ENCODE measurements at regions not wholly inside any gene's neighbourhood (a gene's known extent, or its start where the extent isn't known, plus 50 kb on each side); places are given as distances from the start of the nearest gene placed in this dataset.

DNA sequence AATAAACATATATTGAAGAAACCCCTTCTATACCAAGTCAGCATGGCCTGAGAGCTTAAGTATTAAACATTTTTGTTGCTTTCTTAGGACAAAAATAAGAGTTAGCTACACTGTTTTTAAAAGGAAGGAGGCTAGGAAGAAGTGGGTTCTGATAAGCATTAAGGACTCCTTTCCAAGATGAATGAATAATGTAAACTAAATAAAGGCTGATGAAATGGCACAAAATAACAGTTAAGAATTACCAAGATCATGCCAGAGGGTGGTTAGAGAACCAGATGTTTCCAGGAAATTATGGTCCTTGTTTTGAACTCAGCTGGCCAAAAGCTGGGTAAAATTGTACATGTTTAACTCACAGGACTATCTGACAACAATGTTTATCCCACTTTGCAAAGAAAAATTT is 114.1 kb upstream of the ETS2 start:
- in situ Hi-C loops (cut with MboI; ENCODE audit: low sequenced_read_pairs) = no loop called here

DNA sequence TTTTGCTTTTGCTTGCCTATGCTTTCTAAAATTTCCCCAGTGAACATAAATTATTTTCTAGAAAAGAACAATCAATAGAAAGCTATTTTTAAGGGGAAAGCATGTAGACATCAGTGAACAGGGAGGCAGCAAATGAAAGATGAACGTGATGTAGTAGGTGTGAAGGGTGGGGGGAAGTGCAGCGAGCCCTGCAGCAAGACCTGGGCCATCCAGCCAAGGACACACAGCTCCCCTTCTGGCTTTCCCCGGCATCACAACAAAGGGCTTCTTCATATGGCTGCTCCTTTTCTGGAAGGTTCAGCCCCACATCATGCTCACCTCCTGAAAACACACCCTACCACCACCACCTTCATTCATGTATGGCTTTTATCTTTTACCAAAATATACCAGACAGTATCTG is 109.2 kb upstream of the ETS2 start:
- in situ Hi-C loops (cut with MboI; ENCODE audit: low sequenced_read_pairs) = no loop called here

DNA sequence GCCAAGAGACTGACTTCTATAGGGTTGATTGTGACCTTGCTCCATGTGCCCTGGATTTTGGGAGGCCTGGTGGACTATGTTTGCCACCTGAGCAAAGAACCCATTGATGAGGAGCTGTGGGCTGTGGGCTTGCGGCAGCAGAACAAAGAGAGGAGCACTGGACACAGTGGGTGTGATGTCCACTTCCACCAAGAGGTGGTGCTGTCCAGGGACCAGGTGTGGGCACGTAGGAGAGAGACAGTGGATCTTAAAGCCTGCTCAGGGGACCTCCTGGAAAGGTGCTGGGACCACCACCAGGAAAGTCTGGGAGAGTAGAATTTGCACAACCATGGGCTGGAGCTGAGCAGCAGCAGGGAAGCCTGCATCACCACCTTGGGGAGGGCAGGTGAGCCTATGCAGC is 106.7 kb upstream of the ETS2 start:
- in situ Hi-C loops (cut with MboI; ENCODE audit: low sequenced_read_pairs) = no loop called here

DNA sequence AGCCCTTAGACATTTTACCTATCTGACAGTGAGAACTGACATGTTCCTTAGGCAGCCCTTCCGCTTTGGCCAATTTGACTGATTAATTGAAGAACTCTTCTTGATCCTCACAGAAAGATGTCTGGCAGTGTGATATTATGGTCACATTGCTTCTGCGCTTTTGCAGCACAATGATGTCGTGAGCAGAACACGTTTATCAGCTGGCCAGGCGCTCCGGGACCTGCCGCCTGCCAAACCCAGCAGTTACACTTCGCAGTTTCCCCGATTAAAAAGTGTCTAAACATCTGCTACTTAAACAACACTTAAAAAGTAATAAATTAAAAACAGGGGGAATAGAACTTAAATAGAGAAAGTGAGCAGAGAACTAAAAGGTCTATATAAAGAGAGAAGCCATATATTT is 103.5 kb upstream of the ETS2 start:
- in situ Hi-C loops (cut with MboI; ENCODE audit: low sequenced_read_pairs) = no loop called here

DNA sequence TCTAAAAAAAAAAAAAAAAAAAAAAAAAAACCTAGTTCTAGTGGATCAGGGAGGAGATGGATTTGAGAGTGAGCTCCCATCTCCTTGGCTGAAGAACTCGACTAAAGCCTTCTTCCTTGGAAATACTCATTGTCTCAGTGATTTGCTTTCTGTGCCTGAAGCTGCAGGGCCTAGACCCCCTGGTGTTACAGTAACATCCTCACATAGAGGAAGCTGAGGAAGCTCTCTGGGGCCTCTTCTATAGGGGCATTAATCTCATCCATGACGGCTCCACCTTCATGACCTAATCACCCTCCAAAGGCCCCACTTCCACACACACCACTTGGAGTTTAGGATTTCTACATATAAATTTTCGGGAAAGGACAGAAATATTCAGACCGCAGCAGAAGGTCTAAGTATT is 95.9 kb upstream of the ETS2 start:
- in situ Hi-C loops (cut with MboI; ENCODE audit: low sequenced_read_pairs) = no loop called here

DNA sequence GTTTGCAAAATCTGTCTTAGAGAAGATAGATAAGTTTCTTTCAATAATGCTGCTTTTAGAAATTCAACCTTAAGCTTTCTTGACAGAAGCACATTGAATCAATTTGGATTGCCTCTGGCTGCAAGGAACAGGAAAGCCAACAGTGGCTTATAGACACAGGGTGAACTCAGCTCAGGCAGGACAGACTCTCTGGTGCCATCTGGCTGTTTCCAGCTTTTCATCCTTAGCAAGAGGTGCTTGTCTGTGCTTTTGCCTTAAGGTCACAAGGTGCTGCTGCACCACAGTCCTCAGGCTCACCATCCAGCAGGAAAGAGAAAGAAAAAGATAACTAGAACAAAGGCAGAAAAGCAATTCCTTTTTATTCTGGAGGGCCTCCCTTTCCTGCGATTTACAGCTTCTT is 93.7 kb upstream of the ETS2 start:
- in situ Hi-C loops (cut with MboI; ENCODE audit: low sequenced_read_pairs) = no loop called here

DNA sequence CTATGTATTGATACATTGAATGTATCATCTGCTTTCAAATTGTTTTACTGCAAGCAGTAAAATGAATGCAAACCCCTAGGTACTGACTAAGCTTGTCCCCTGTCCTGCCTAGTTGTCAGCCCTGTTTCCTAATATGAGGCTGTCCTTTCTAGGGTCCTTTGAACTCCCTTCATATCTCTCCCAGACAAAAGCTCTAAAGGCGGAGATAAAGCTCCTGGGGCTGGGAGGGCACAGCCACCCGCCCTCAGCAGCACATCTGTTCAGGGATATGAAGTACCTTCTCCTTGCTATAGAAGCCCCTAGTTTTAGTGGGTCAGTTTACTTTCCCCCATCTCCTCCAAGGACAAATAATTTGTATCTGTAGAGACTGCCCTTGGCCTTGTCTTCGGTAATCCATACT is 93.1 kb upstream of the ETS2 start:
- in situ Hi-C loops (cut with MboI; ENCODE audit: low sequenced_read_pairs) = no loop called here

DNA sequence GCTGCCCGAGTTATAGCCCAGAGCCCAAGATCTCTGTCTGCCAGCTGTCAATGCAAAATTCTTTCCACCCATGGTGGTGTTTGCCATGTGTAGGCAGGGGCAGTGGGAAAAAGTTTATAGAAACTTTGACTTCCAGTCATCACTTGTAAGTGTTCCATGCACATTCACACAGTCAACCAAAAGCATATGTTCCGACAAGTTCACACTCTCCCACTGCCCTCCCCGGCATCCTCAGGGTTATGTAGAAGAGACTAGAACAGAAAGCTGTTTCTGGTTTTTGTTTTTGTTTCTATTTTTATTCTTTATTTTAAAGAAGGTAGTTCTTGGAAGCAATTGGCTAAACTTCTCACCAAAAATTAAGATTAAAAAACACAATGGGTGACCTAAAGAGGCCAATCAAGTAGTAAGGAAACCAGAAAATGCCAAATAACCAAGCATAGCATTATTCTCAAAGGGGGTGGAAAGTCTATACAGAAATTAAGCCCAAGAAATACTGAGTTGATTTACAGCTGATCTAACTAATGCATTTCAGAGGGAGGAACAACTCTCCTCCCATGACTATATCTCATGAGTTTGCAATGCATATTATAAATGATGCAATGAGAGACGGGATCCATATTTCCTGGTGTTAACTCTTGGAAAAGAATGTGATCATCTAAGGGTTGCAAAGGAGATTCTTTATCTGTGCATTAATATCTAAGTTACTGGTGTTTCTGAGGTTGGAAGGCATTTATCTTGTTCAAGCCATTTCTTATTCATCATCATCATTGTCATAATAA is 91.5 kb upstream of the ETS2 start:
- in situ Hi-C loops (cut with MboI; ENCODE audit: low sequenced_read_pairs) = no loop called here

DNA sequence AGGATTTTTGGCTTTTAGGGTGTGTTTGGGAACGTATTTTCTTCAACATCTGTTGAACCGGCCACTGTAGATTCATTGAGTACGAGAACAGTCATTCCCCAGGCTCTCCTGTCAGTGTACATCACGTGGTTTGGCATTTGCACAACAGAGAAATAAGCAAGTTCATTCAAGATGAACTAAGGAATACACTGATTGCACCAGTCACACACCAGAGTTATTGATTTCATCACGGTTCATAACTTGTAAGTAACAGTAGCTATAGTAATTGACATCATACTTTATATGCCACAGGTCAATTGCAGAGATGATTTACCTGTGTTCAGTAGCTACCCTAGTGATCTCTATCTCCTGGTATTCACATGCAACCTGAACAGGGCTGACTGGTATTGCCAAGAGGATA is 90.7 kb upstream of the ETS2 start:
- in situ Hi-C loops (cut with MboI; ENCODE audit: low sequenced_read_pairs) = no loop called here

DNA sequence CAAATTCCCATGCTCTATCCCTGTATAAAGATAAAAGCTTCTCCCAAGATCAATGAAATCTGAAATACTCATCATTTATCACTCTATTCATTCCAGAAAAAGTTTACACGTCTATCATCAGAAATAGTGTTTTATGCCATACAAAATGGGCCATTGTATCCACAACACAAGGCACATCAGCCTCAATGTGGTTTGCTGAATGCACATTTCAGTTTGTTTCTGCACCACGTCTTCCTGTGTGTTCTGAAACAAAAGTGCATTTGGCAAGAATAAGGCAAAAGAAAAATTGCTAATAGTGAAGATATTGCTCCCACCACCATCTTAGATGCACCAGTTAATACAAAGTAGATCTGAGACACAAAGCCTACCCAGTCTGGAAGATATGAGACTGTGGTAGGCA is 89.6 kb upstream of the ETS2 start:
- in situ Hi-C loops (cut with MboI; ENCODE audit: low sequenced_read_pairs) = no loop called here

DNA sequence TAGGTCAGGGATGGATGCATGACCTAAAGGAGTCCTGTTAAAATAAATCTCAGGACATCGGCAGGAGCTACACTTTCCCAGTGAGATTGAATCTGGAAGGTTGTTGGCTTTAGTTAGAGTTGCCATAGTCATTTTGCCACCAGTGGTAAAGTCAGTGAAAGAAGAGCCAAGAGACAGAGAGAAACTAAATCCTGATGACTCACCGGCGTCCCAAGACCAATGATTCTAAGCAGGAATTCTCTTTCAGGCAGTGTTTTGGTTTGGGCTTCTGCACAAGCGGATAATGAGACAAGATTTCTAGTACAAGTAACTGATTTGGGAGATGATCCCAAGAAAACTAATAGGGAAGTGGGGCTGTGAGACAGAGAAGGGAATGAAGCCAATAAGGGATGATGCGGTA is 88.8 kb upstream of the ETS2 start:
- in situ Hi-C loops (cut with MboI; ENCODE audit: low sequenced_read_pairs) = no loop called here

DNA sequence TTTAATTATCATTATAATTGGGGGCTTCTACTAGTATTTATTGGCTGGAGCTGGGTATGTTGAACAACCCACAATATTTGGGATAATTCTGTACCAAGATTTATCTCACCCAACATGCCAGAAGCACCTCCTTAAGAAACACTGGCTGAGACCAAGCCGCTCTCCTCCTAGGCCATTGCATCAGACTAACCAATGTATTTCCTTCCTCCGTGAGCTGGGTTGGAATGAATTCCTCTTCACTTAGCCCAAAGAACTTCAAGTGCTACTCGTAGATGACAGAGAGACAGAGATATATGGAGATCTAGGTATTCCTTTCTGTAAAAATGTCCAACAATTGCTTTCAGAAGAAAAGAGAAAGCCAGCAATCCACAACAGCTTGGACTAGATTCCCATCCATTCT is 87.2 kb upstream of the ETS2 start:
- in situ Hi-C loops (cut with MboI; ENCODE audit: low sequenced_read_pairs) = no loop called here

DNA sequence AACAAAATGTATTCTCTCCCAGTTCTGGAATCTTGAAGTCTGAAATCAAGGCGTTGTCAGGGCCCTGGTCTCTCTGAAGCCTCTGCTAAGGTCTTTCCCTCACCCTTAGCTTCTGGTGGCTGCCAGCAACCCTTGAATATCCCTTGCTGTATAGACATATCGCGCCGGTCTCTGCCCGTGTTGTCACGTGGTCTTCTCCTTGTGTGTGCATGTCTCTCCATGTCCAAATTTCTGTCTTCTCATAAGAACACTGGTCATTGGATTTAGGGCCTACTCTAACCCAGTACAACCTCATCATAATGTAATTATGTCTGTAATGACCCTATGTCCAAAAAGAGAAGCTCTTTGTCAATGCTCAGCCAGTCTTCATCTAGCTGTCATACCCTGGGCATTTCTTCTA is 85.7 kb upstream of the ETS2 start:
- in situ Hi-C loops (cut with MboI; ENCODE audit: low sequenced_read_pairs) = loop anchor here (10.0 kb wide), 1 partner anchor 215 kb away; no protein-coding TSS in a partner anchor

DNA sequence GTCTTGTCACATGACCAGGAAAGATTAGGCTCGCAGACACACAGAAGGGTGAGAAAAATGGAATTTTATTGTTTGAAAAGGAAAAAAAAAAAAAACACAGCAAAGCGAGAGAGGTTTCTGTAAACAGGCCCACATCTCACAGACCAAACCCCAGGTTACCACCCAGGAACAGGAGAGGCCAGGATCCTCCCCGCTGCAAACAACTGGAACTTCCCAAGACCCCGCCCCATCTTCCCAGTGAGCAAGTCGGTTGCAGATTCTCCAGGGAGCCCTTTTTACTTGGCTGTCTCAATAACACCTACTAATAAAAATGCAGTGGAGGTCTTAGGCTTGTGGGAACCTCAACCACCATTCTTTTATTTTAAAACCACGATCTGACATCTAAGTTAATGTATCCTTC is 84.7 kb upstream of the ETS2 start:
- in situ Hi-C loops (cut with MboI; ENCODE audit: low sequenced_read_pairs) = loop anchor here (10.0 kb wide), 1 partner anchor 216 kb away; no protein-coding TSS in a partner anchor

DNA sequence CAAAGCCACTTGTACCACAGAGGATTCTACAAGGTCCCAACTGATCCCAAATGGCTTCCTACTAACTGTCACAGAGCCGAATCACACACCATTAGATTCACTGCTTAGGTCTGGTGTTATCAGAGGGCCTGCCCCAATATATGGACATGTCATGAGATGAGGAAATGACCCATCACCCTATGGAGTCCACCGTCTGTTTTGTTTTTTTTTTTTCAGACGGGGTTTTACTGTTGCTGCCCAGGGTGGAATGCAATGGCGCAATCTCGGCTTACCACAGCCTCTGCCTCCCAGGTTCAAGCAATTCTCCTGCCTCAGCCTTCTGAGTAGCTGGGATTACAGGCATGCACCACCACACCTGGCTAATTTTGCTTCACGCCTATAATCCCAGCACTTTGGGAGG is 83.8 kb upstream of the ETS2 start:
- in situ Hi-C loops (cut with MboI; ENCODE audit: low sequenced_read_pairs) = loop anchor here (10.0 kb wide), 1 partner anchor 217 kb away; no protein-coding TSS in a partner anchor

DNA sequence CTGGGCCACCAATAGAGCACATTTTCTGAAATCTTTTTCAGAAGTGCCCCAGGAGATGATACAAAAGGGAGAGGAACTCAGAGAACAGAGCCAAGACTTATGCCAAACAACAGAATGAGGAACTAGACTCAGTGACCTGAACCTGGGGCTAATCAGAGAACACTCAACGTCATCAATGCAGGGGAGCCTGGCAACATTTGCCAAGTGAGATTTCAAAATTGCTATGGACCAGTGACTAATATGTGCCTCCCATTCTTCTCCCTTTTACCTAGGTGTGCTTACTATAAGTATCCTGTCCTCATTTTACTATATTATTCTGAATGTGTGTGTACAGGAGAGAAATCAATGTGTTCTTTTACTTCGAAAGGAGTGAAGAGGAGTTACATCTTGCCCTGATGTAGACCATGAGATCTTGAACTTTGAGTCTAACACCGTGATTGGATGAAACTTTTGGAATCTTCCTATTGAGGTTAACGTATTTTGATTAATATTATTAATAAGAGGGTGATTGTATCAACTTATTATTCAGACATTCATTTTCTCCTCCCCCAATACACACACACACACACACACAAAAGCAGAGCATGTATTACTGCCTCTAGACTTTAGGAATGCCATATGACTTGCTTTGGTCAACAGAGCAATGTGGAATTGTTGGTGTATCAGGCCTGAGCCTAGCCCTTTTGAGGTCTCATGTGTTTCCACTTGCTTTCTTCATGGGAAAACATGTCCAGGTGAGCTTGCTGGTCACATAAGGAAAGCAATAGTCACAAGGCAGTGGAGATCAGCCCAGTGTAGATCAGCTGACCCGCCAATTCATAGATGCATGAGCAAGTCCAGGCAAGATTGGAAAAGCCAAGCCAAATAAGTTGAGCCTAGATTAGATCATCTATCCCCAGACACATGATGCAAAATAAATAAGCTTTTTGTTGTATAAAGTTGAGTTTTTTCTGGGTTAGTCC is 80.3 kb upstream of the ETS2 start:
- in situ Hi-C loops (cut with MboI; ENCODE audit: low sequenced_read_pairs) = loop anchor here (10.0 kb wide), 1 partner anchor 221 kb away; no protein-coding TSS in a partner anchor

DNA sequence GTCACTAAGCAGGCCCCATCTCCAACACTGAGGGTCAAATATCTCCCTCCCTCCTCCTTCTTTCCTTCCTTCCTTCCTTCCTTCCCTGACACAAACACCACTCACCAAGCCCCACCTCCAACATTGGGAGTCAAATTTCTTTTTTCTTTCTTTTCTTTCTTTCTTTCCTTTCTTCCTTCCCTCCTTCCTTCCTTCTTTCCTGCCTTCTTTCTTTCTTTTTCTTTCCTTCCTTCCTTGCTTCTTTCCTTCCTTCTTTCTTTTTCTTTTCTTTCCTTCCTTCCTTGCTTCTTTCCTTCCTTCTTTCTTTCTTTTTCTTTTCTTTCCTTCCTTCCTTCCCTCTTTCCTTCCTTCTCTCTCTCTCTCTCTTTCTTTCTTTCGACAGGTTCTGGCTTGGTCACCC is 79.2 kb upstream of the ETS2 start:
- in situ Hi-C loops (cut with MboI; ENCODE audit: low sequenced_read_pairs) = loop anchor here (10.0 kb wide), 1 partner anchor 222 kb away; no protein-coding TSS in a partner anchor

DNA sequence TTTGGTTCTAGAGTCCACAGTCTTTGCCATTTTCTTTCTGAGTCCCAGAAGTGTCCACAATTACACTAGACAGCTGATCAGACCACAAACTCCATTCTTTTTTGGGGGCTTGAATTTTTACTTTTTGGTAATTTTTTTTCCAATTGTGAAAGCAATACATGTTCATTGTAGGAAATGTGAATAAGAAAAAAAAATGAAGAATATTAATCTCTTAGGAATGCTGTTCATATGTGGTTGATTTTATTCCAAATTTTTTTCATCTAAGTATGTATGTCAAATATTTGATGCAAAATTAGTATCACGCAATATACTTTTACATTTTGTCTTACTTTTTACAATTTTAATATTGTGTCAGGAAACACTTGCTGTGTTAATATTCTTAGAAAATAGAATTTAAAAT is 76.4 kb upstream of the ETS2 start:
- in situ Hi-C loops (cut with MboI; ENCODE audit: low sequenced_read_pairs) = loop anchor here (10.0 kb wide), 1 partner anchor 224 kb away; no protein-coding TSS in a partner anchor

DNA sequence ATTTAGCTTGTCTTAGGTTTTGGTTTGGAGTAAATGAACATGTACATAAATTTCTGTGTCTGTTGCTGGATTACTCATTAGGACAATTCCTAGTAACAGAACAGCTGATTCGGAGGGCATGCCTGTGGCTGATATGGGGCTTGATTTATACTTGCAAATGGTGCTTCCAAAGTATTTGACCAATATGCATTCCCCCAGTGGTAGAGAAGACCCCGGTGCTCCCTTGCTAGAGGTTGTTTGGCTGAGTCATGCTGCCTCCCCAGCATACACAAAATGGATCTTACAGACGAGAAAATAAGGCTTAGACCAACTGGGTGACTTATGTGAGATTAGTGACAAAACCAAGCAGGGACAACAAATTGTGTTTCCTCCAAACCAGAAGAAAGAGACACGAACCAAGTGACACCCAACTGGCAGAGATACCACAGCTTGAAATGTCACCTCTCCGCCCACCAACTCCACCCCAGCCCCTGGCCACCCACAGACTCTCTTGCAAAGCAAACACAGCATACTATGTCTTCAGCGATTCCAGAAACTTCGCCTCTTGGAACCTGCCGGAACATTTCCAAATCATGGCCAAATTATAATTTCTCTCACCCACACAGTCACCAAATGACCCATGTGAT is 75.9 kb upstream of the ETS2 start:
- in situ Hi-C loops (cut with MboI; ENCODE audit: low sequenced_read_pairs) = loop anchor here (10.0 kb wide), 2 partner anchors 225 to 415 kb away; no protein-coding TSS in a partner anchor

DNA sequence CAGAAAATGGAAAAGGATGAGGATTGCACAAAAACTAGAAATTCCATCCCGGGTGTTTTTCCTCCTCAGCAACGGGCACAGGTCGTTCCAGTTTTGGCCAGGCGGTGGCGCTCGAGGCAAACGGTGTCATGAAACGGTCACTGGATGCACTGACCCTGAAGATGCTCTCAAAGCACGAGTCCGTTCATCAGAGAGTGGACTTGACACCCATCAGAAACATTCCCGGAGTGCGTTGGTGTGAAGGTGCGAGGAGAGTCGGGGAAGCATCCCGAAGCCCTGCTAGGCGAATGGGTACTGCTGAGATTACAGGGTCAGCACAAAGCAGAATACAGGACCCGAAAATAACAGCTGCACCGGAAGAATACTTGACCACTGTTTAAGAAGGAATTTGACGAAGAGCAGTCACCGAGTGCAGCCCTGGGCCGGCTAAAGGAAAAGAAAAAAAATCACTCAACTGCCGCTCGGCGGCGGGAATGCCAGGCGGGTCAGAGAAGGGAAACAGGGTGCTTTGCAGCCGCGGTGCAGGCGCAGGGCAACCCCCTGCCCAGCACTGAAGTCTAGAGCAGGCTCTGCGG is 71.7 kb upstream of the ETS2 start:
- in situ Hi-C loops (cut with MboI; ENCODE audit: low sequenced_read_pairs) = loop anchor here (10.0 kb wide), 1 partner anchor 411 kb away; no protein-coding TSS in a partner anchor
